GM12865 (cell line): ENCODE measurements at regions not wholly inside any gene's neighbourhood (a gene's known extent, or its start where the extent isn't known, plus 50 kb on each side); places are given as distances from the start of the nearest gene placed in this dataset.

Experiments
- DNase-seq: peaks from one replicate; pipeline ENCODE4 v3.0.0; 2010; ENCODE audit warnings: low read depth
- H3K4me3 ChIP-seq: 2 replicates; pipeline ENCODE4 v1.5.1; 2011; ENCODE audit warnings: mild to moderate bottlenecking, low read depth, low read length, control low read depth
- CTCF ChIP-seq: IDR thresholded peaks from 2 replicates; pipeline ENCODE4 v1.5.1; 2011; ENCODE audit warnings: low read length, control low read depth, low read depth, inconsistent platforms; ENCODE audit not compliant: insufficient read depth; ENCODE audit errors: missing control alignments

GRCh38 chr3:83403927-83404326 is 1554.9 kb upstream of the CADM2 start:
- no peak overlapping the region for H3K4me3 ChIP-seq
- DNase-seq: no peak
- no peak for TF ChIP-seq CTCF

- DNase-seq: no peak
- TF ChIP-seq CTCF: no peak
These were observed 1532.5 kb upstream of the CADM2 start for GRCh38 chr3:83426300-83426699.

GRCh38 chr3:83434880-83435587 is 1523.8 kb upstream of the CADM2 start:
- no peak for DNase-seq
- no peak for TF ChIP-seq CTCF
- H3K4me3 ChIP-seq: no peak overlapping the region

More at GRCh38 chr3:83426300-83426699, 1532.5 kb upstream of the CADM2 start:
- H3K4me3 ChIP-seq: no peak overlapping the region

- TF ChIP-seq CTCF: no peak
These were observed 1520.6 kb upstream of the CADM2 start for GRCh38 chr3:83438188-83438587.

GRCh38 chr3:83453056-83453455 is 1505.7 kb upstream of the CADM2 start:
- no peak for TF ChIP-seq CTCF
- no peak for DNase-seq
- no peak overlapping the region for H3K4me3 ChIP-seq

More at GRCh38 chr3:83438188-83438587, 1520.6 kb upstream of the CADM2 start:
- DNase-seq: no peak
- H3K4me3 ChIP-seq: no peak overlapping the region

GRCh38 chr3:83454353-83454752 is 1504.4 kb upstream of the CADM2 start:
- no peak for DNase-seq
- no peak overlapping the region for H3K4me3 ChIP-seq
- no peak for TF ChIP-seq CTCF

- H3K4me3 ChIP-seq: no peak overlapping the region
- no peak for DNase-seq
- TF ChIP-seq CTCF: no peak
These were observed 1501.2 kb upstream of the CADM2 start for GRCh38 chr3:83457551-83457950.
